Testis (tissue), 2 donors: ENCODE measurements at regions not wholly inside any gene's neighbourhood (a gene's known extent, or its start where the extent isn't known, plus 50 kb on each side); places are given as distances from the start of the nearest gene placed in this dataset.

Experiments
- DNase-seq: peaks from one replicate; pipeline ENCODE4 v3.0.0-alpha.2; 2019
- H3K27ac ChIP-seq, 2 donors: fragments of 200-600 bp; sonication (generic); one replicate each; pipeline ENCODE4 v1.5.1; 2019
- H3K27me3 ChIP-seq: fragments of 200-600 bp; sonication (generic); one replicate; pipeline ENCODE4 v1.5.1; 2019
- H3K36me3 ChIP-seq: fragments of 200-600 bp; sonication (generic); one replicate; pipeline ENCODE4 v1.5.1; 2017; ENCODE audit warnings: low read depth; ENCODE audit errors: missing control alignments
- H3K4me1 ChIP-seq: fragments of 200-600 bp; sonication (generic); one replicate; pipeline ENCODE4 v1.5.1; 2019
- H3K4me3 ChIP-seq, 2 donors: fragments of 200-600 bp; sonication (generic); one replicate each; pipeline ENCODE4 v1.5.1; 2017 to 2019
- H3K9me3 ChIP-seq: fragments of 200-600 bp; sonication (generic); one replicate; pipeline ENCODE4 v1.5.1; 2017
- CTCF ChIP-seq, 3 experiments: fragments of 450-650 bp in 2 of 3; fragments of 200-600 bp in 1 of 3; sonication (generic) in 1 of 3; IDR thresholded peaks; one replicate each; pipeline ENCODE4 v1.5.1; 2016 to 2019; ENCODE audit warnings: antibody characterized with exemption in 3 of 3, mild to moderate bottlenecking in 2 of 3, moderate library complexity in 1 of 3
- POLR2A ChIP-seq: fragments of 450-650 bp; IDR thresholded peaks from one replicate; pipeline ENCODE4 v1.6.1; 2017; ENCODE audit warnings: antibody characterized with exemption, mild to moderate bottlenecking, moderate library complexity
- WGBS, 2 donors: methylation state at CpG; one replicate each; pipeline ENCODE4 v1.1.5; 2018; 5-methylcytosine and 5-hydroxymethylcytosine counted together
- intact Hi-C: fragments of 100-400 bp; cut with DNase I; formaldehyde crosslinking; loops from one replicate; pipeline ENCODE4 v1.15.1; 2023; ENCODE audit warnings: low total_unique reads

- H3K36me3 ChIP-seq, result no peaks in the 10 kb centered on the region
- H3K27ac ChIP-seq, result no peak overlapping the region
- no peak for DNase-seq
- H3K4me3 ChIP-seq, result no peak overlapping the region
- TF ChIP-seq CTCF (IDR thresholded peaks at IDR 0.05), result no peak
- no peak for TF ChIP-seq POLR2A
- no peaks in the 10 kb centered on the region for H3K4me1 ChIP-seq
- whole genome bisulfite sequencing, 2 donors, result 93 to 95% methylated on average over 3 of the region's 3 CpGs
- intact Hi-C loops, result no loop called here
- no peaks in the 10 kb centered on the region for H3K27me3 ChIP-seq
- H3K9me3 ChIP-seq, result no peaks in the 10 kb centered on the region
Observed at GRCh38 chr13:64793131-64793530, 2437.0 kb downstream of the PCDH9 start.

- WGBS, 2 donors, result 92 to 95% methylated on average over 4 of the region's 4 CpGs
- H3K36me3 ChIP-seq, result no peaks in the 10 kb centered on the region
- DNase-seq, result no peak
- TF ChIP-seq POLR2A (no peak), CTCF (IDR thresholded peaks at IDR 0.05) (no peak)
- H3K27me3 ChIP-seq, result no peaks in the 10 kb centered on the region
- no peak overlapping the region for H3K27ac ChIP-seq
- no peaks in the 10 kb centered on the region for H3K4me1 ChIP-seq
- H3K4me3 ChIP-seq, result no peak overlapping the region
- H3K9me3 ChIP-seq, result no peaks in the 10 kb centered on the region
- intact Hi-C loops, result no loop called here
Observed at GRCh38 chr13:64791373-64791772, 2438.8 kb downstream of the PCDH9 start.

GRCh38 chr13:64782466-64782865 is 2447.7 kb downstream of the PCDH9 start:
- no peaks in the 10 kb centered on the region for H3K27me3 ChIP-seq
- H3K4me1 ChIP-seq, result no peaks in the 10 kb centered on the region
- DNase-seq, result no peak
- TF ChIP-seq CTCF (IDR thresholded peaks at IDR 0.05) (no peak), POLR2A (no peak)
- no peaks in the 10 kb centered on the region for H3K36me3 ChIP-seq
- WGBS, 2 donors, result 77 to 82% methylated on average over 4 of the region's 4 CpGs
- intact Hi-C loops, result no loop called here
- H3K9me3 ChIP-seq, result no peaks in the 10 kb centered on the region
- H3K4me3 ChIP-seq, result no peak overlapping the region
- no peak overlapping the region for H3K27ac ChIP-seq

- intact Hi-C loops, result no loop called here
- DNase-seq, result no peak
- no peaks in the 10 kb centered on the region for H3K9me3 ChIP-seq
- TF ChIP-seq CTCF (IDR thresholded peaks at IDR 0.05), result no peak
- TF ChIP-seq POLR2A, result no peak
- H3K4me3 ChIP-seq, result no peak overlapping the region
- no peaks in the 10 kb centered on the region for H3K36me3 ChIP-seq
- 77 to 78% methylated on average over 1 of the region's 1 CpG for WGBS, 2 donors
- no peak overlapping the region for H3K27ac ChIP-seq
- H3K4me1 ChIP-seq, result no peaks in the 10 kb centered on the region
- no peaks in the 10 kb centered on the region for H3K27me3 ChIP-seq
Observed at GRCh38 chr13:64778002-64778401, 2452.1 kb downstream of the PCDH9 start.

- intact Hi-C loops, result no loop called here
- Histone ChIP-seq H3K4me3 (no peak overlapping the region), H3K27ac (no peak overlapping the region), H3K9me3 (no peaks in the 10 kb centered on the region), H3K4me1 (no peaks in the 10 kb centered on the region), H3K36me3 (no peaks in the 10 kb centered on the region), H3K27me3 (no peaks in the 10 kb centered on the region)
- WGBS, 2 donors, result 87 to 91% methylated on average over 1 of the region's 1 CpG
- no peak for TF ChIP-seq POLR2A
- TF ChIP-seq CTCF (IDR thresholded peaks at IDR 0.05), result no peak
- DNase-seq, result no peak
Observed at GRCh38 chr13:64774915-64775314, 2455.2 kb downstream of the PCDH9 start.
